GM12874 (cell line): ENCODE measurements at regions not wholly inside any gene's neighbourhood (a gene's known extent, or its start where the extent isn't known, plus 50 kb on each side); places are given as distances from the start of the nearest gene placed in this dataset.

Experiments
- TF ChIP-seq, protein P1 (sequence below): IDR thresholded peaks from 2 replicates; pipeline ENCODE4 v1.5.1; 2011; ENCODE audit warnings: low read depth, mild to moderate bottlenecking, control low read depth, low read length, moderate library complexity; ENCODE audit not compliant: insufficient read depth

DNA sequence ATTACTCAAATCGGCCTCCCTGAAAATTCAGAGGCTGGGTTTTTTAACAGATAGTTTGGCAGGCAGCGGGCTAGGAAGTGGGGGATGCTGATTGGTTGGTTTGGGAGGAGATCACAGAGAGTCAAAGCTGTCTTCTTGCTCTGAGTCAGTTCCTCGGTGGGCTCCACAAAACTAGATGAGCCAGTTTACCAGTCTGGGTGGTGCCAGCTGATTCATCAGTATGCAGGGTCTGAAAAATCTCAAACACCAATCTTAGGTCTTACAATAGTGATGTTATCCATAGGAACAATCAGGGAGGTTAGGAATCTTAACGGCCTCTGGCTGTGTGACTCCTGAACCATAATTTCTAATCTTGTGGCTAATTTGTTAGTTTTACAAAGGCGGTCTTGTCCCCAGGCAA lies 190.7 kb downstream of the C6orf118 start:
- TF ChIP-seq, protein P1, sequence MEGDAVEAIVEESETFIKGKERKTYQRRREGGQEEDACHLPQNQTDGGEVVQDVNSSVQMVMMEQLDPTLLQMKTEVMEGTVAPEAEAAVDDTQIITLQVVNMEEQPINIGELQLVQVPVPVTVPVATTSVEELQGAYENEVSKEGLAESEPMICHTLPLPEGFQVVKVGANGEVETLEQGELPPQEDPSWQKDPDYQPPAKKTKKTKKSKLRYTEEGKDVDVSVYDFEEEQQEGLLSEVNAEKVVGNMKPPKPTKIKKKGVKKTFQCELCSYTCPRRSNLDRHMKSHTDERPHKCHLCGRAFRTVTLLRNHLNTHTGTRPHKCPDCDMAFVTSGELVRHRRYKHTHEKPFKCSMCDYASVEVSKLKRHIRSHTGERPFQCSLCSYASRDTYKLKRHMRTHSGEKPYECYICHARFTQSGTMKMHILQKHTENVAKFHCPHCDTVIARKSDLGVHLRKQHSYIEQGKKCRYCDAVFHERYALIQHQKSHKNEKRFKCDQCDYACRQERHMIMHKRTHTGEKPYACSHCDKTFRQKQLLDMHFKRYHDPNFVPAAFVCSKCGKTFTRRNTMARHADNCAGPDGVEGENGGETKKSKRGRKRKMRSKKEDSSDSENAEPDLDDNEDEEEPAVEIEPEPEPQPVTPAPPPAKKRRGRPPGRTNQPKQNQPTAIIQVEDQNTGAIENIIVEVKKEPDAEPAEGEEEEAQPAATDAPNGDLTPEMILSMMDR = no peak

DNA sequence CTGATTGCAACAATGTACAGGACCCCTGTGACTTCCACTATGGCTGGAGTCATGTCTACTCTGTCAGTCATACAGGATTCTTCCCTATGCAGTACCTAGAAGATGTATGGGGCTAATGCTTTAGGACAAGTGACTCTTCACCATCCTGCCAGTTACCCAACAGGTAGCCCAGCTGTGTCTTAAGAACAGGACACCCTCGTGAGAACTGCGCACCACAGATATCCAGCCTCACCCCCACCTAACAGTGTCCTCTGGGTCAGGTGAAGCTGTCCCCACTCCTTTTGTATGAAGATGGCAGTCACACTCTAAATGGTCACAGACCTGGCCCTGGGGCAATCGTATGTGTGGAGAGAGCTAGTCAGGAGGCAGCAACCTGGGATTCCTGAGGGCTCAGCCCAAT lies 191.6 kb downstream of the C6orf118 start:
- TF ChIP-seq, protein P1 = no peak

DNA sequence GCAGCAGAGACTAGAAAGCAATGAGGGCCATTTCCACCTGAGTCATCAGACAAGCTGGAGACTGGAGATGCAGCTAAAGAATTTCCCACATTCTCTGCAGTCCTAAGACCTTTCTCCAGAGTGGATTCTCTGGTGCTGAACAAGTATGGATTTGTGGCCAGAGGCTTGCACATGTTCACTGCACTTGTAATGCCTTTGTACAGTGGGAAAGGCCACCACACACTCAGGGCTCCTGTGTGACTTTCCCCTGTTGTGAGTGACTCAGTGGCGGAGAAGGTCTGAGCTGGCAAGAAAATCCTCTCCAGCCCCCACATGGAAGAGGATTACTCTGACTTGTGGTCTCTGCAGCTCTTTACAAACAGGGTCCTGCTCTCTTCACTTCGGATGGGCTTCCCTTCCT lies 192.3 kb downstream of the C6orf118 start:
- TF ChIP-seq, protein P1 = no peak

DNA sequence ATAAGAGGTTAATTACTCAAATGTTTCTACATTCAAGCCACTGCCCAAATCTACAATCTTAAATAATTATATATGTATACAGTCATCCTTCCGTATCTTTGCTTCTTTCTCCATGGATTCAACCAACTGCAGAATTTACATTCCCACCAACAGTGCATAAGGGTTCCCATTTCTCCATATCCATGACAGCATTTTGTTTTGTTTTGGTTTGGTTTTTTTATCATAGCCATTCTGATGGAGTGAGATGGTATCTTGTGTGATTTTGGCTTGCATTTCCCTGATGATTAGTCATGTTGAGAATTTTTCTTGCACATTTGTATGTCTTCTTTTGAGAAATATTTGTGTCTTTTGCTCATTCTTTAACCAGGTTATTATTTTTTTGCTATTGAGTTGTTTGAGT lies 198.5 kb downstream of the C6orf118 start:
- TF ChIP-seq, protein P1 = no peak

DNA sequence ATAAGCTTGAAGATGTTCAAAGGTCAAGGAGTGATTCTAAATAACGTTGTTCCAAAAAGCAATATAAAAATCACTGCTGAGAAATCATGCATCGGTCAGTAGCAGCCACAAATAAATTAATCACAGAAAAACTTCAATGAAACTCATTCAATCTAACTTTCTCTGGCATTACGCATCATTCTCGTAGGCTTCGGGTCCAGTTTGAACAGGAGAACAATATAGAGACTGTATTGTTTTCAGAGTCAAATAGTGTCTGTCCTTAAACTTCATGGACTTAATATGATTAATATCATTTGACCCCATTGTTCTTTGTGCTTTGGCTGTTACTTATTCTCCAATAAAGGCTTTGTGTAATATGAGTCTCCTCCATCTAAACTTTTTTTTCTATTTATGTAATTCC lies 200.4 kb downstream of the C6orf118 start:
- TF ChIP-seq, protein P1 = no peak

DNA sequence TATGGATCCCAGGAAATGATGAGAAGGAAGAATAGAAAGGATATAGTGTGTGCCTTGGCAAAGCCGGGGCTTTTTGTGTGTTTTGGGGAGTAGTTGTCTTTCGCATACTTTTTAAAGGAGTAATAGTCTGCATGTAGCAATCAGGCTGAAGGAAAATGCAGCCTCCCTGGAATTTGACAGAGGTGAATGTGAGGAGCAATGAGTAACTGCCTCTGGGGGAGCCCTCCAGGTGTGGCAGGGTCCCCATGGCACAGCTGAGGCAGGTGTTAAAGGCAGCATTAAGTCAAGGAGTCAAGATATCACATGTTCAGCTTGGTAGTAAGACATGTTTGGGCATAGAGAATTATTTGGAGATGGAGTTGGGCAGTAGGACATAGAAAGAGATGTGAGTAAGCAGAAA lies 203.1 kb downstream of the C6orf118 start:
- TF ChIP-seq, protein P1 = no peak

DNA sequence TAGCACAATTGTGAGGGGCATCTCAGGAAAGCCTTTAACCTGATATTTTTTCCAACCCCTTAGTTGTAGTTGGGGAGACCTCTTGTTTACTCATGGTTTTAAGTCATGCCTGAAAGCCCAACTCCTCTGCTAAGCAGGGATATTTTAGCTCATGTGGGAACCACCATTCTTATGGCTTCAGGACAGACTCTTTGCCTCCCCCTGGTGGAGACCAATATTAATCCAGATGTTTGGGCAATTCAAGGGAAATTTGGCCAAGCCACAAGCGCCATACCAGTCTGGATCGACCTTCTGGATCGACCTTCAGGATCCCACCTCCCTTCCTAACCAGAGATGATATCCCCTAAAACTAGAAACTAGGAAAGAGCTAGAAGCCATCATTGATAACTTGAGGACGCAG lies 211.2 kb downstream of the C6orf118 start:
- TF ChIP-seq, protein P1 = peak; percentile 13; the same call in 1 of the 2 replicates

DNA sequence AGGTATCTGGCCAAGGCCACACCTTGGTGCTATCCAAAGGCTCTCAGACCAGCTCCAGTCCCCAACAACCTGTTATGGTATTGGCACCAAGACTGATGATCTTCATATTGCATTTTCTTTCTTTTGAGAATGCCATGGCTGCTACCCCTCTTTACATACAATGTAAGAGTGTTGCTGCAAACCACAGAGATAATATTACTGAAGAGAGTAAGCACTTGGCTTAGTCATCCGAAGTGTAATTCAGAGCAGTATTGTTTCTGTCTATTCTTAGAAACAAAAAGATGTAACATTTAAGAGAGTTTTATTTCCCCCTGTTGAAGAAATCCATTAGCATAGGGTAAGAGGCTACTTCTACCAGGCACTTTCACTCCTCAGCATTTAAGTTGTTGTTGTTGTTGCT lies 212.5 kb downstream of the C6orf118 start:
- TF ChIP-seq, protein P1 = no peak
